ENCODE measurements at regions not wholly inside any gene's neighbourhood (a gene's known extent, or its start where the extent isn't known, plus 50 kb on each side); places are given as distances from the start of the nearest gene placed in this dataset.

DNA sequence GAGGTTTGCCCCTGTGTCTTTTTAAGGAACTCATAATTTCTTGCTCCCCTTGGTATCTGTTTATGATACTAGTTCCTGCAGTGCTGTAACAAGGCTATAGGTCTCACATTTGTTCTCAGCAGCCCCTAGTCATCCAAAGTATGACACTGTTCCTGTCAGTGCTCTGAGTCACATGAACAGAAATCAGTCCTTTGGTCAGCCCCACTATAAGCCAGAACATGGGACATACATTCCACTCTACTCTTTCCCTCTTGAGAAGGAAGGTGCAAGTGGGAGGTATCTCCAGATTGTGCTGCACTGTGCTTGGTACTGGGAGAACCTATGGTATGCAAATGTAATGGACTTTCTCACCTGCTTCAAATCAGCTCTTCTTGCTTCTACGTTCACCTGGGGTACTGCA lies 87.0 kb downstream of the IARS1 start:
- TF ChIP-seq, protein P1, sequence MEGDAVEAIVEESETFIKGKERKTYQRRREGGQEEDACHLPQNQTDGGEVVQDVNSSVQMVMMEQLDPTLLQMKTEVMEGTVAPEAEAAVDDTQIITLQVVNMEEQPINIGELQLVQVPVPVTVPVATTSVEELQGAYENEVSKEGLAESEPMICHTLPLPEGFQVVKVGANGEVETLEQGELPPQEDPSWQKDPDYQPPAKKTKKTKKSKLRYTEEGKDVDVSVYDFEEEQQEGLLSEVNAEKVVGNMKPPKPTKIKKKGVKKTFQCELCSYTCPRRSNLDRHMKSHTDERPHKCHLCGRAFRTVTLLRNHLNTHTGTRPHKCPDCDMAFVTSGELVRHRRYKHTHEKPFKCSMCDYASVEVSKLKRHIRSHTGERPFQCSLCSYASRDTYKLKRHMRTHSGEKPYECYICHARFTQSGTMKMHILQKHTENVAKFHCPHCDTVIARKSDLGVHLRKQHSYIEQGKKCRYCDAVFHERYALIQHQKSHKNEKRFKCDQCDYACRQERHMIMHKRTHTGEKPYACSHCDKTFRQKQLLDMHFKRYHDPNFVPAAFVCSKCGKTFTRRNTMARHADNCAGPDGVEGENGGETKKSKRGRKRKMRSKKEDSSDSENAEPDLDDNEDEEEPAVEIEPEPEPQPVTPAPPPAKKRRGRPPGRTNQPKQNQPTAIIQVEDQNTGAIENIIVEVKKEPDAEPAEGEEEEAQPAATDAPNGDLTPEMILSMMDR (IDR thresholded peaks at IDR 0.05) = no peak
- no peak for TF ChIP-seq POLR2A (IDR thresholded peaks at IDR 0.05)
